HG03342 (cell line): ENCODE measurements at regions not wholly inside any gene's neighbourhood (a gene's known extent, or its start where the extent isn't known, plus 50 kb on each side); places are given as distances from the start of the nearest gene placed in this dataset.

ENCODE experiments used
- ATAC-seq: cut with Tn5 transposase; IDR thresholded peaks from one replicate; pipeline ENCODE4 v1.9.1; 2021; ENCODE audit warnings: mild to moderate bottlenecking, moderate library complexity; ENCODE audit not compliant: unreplicated experiment

- no peak for ATAC-seq
Observed at GRCh38 chr6:92181347-92181746, 1238.0 kb downstream of the EPHA7 start.

- no peak for ATAC-seq
Observed at GRCh38 chr6:92180090-92180489, 1239.3 kb downstream of the EPHA7 start.

- ATAC-seq: no peak
Observed at GRCh38 chr6:92176666-92177065, 1242.7 kb downstream of the EPHA7 start.

GRCh38 chr6:92174398-92175073 lies 1244.8 kb downstream of the EPHA7 start:
- no peak for ATAC-seq

GRCh38 chr6:92169506-92169905 lies 1249.9 kb downstream of the EPHA7 start:
- no peak for ATAC-seq

- ATAC-seq: no peak
Observed at GRCh38 chr6:92166666-92167065, 1252.7 kb downstream of the EPHA7 start.

GRCh38 chr6:92161953-92162352 lies 1257.4 kb downstream of the EPHA7 start:
- ATAC-seq: no peak

- no peak for ATAC-seq
Observed at GRCh38 chr6:92160226-92160625, 1259.1 kb downstream of the EPHA7 start.

GRCh38 chr6:92159046-92159445 lies 1260.3 kb downstream of the EPHA7 start:
- ATAC-seq: peak; percentile 66

GRCh38 chr6:92150553-92150952 lies 1268.8 kb downstream of the EPHA7 start:
- ATAC-seq: no peak

- ATAC-seq: no peak
Observed at GRCh38 chr6:92147246-92147645, 1272.1 kb downstream of the EPHA7 start.

GRCh38 chr6:92139601-92140000 lies 1279.8 kb downstream of the EPHA7 start:
- ATAC-seq: no peak

- no peak for ATAC-seq
Observed at GRCh38 chr6:92132957-92133356, 1286.4 kb downstream of the EPHA7 start.

- ATAC-seq: no peak
Observed at GRCh38 chr6:92132457-92132856, 1286.9 kb downstream of the EPHA7 start.

GRCh38 chr6:92130944-92131343 lies 1288.4 kb downstream of the EPHA7 start:
- no peak for ATAC-seq

GRCh38 chr6:92126983-92127382 lies 1292.4 kb downstream of the EPHA7 start:
- no peak for ATAC-seq

GRCh38 chr6:92126088-92126487 lies 1293.3 kb downstream of the EPHA7 start:
- no peak for ATAC-seq

GRCh38 chr6:92125681-92126080 lies 1293.7 kb downstream of the EPHA7 start:
- ATAC-seq: no peak

- ATAC-seq: no peak
Observed at GRCh38 chr6:92124200-92124651, 1295.1 kb downstream of the EPHA7 start.

GRCh38 chr6:92122746-92123145 lies 1296.6 kb downstream of the EPHA7 start:
- no peak for ATAC-seq

GRCh38 chr6:92121228-92121627 lies 1298.1 kb downstream of the EPHA7 start:
- no peak for ATAC-seq

GRCh38 chr6:92117800-92118199 lies 1301.6 kb downstream of the EPHA7 start:
- no peak for ATAC-seq

GRCh38 chr6:92114797-92115196 lies 1304.6 kb downstream of the EPHA7 start:
- ATAC-seq: no peak
